Loucy (cell line): ENCODE measurements at regions not wholly inside any gene's neighbourhood (a gene's known extent, or its start where the extent isn't known, plus 50 kb on each side); places are given as distances from the start of the nearest gene placed in this dataset.

Experiments
- H2AFZ ChIP-seq: fragments of 200-600 bp; sonication (generic); 2 replicates; pipeline ENCODE4 v1.6.0; 2016; ENCODE audit warnings: antibody characterized with exemption, mild to moderate bottlenecking, low read length, moderate library complexity
- H3F3A ChIP-seq: fragments of 200-600 bp; 2 replicates; pipeline ENCODE4 v1.6.0; 2016; ENCODE audit warnings: antibody characterized with exemption, low read depth, mild to moderate bottlenecking
- H3K27me3 ChIP-seq: fragments of 200-600 bp; sonication (generic); 2 replicates; pipeline ENCODE4 v1.6.1; 2014; ENCODE audit warnings: low read length, mild to moderate bottlenecking; ENCODE audit not compliant: insufficient read depth, poor library complexity, severe bottlenecking
- H3K36me3 ChIP-seq: fragments of 200-600 bp; sonication (generic); 2 replicates; pipeline ENCODE4 v1.6.1; 2016; ENCODE audit warnings: low read length; ENCODE audit not compliant: insufficient read depth
- H3K4me1 ChIP-seq: fragments of 200-600 bp; sonication (generic); 2 replicates; pipeline ENCODE4 v1.5.1; 2014; ENCODE audit warnings: low read length, mild to moderate bottlenecking; ENCODE audit not compliant: insufficient read depth, poor library complexity, severe bottlenecking
- H3K4me2 ChIP-seq: fragments of 200-600 bp; sonication (generic); 2 replicates; pipeline ENCODE4 v1.6.0; 2014; ENCODE audit warnings: antibody characterized with exemption, low read length, low read depth, mild to moderate bottlenecking; ENCODE audit not compliant: poor library complexity, severe bottlenecking
- H3K4me3 ChIP-seq: fragments of 200-600 bp; sonication (generic); 2 replicates; pipeline ENCODE4 v1.5.1; 2014; ENCODE audit warnings: low read length, mild to moderate bottlenecking, mixed read lengths; ENCODE audit not compliant: poor library complexity, severe bottlenecking
- H3K79me2 ChIP-seq: fragments of 200-600 bp; sonication (generic); 2 replicates; pipeline ENCODE4 v1.6.1; 2014; ENCODE audit warnings: low read length; ENCODE audit not compliant: insufficient read depth
- H3K9ac ChIP-seq: fragments of 200-600 bp; sonication (generic); 2 replicates; pipeline ENCODE4 v1.6.0; 2014; ENCODE audit warnings: mild to moderate bottlenecking, low read depth, low read length, moderate library complexity; ENCODE audit not compliant: poor library complexity, severe bottlenecking
- H3K9me2 ChIP-seq: fragments of 200-600 bp; sonication (generic); replicated peaks from 2 replicates; pipeline ENCODE4 v1.6.1; 2016; ENCODE audit warnings: low read depth, low read length, mixed read lengths
- H3K9me3 ChIP-seq: fragments of 200-600 bp; sonication (generic); 2 replicates; pipeline ENCODE4 v1.6.1; 2014; ENCODE audit warnings: mild to moderate bottlenecking, antibody characterized with exemption, low read length, low read depth; ENCODE audit not compliant: insufficient read depth
- H4K20me1 ChIP-seq: fragments of 200-600 bp; sonication (generic); 2 replicates; pipeline ENCODE4 v1.6.0; 2014; ENCODE audit warnings: antibody characterized with exemption, low read length, mild to moderate bottlenecking; ENCODE audit not compliant: insufficient read depth, poor library complexity, severe bottlenecking
- EZH2phosphoT487 ChIP-seq: fragments of 200-600 bp; IDR thresholded peaks from 2 replicates; pipeline ENCODE4 v1.6.1; 2018; ENCODE audit warnings: antibody characterized with exemption, mild to moderate bottlenecking, moderate library complexity, borderline replicate concordance
- TF ChIP-seq, protein P1 (sequence below): fragments of 200-600 bp; sonication (generic); conservative IDR thresholded peaks from 2 replicates; pipeline ENCODE4 v1.5.1; 2014; ENCODE audit warnings: mild to moderate bottlenecking, antibody characterized with exemption, low read length

DNA sequence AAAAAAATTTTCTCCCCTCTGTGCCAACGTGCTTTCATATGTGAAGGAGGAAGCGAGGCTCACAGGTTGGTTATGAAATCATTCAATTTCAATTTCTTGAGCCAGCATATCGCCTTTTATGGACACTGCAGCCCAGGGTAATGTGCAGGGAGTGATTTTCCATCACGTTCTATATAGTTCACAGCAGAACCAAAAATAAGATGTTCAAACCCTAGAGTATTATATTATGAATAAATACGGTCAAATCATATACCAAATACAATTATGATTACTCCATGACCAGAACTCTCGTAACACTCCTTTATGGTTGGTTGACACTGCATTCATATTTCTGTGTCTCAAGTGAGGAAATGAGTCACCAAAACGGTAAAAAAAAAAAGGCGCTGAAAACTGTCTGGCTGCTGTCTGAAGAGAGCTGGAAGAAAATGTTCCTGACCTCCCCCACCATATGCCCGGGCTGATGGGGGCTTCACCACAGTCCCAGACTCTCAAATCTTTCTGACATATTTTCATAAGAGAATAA lies 75.8 kb upstream of the UBAC2 start:
- Histone ChIP-seq H3K4me2 (peak overlapping the region; percentile 72), H3K9me2 (no peaks in the 10 kb centered on the region), H3K9ac (peak overlapping the region; percentile 66)

GRCh38 chr13:99125326-99125915 lies 75.2 kb upstream of the UBAC2 start:
- H3K27me3 ChIP-seq, result no peaks in the 10 kb centered on the region
- peak overlapping the region; percentile 53 for H3K4me3 ChIP-seq
- no peaks in the 10 kb centered on the region for H3K9me2 ChIP-seq
- peaks cover 29% of the 10 kb centered on the region for H3K4me1 ChIP-seq
- TF ChIP-seq, protein P1, sequence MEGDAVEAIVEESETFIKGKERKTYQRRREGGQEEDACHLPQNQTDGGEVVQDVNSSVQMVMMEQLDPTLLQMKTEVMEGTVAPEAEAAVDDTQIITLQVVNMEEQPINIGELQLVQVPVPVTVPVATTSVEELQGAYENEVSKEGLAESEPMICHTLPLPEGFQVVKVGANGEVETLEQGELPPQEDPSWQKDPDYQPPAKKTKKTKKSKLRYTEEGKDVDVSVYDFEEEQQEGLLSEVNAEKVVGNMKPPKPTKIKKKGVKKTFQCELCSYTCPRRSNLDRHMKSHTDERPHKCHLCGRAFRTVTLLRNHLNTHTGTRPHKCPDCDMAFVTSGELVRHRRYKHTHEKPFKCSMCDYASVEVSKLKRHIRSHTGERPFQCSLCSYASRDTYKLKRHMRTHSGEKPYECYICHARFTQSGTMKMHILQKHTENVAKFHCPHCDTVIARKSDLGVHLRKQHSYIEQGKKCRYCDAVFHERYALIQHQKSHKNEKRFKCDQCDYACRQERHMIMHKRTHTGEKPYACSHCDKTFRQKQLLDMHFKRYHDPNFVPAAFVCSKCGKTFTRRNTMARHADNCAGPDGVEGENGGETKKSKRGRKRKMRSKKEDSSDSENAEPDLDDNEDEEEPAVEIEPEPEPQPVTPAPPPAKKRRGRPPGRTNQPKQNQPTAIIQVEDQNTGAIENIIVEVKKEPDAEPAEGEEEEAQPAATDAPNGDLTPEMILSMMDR, result no peak
- TF ChIP-seq EZH2phosphoT487, result no peak
- H4K20me1 ChIP-seq, result no peaks in the 10 kb centered on the region
- H3K9me3 ChIP-seq, result no peaks in the 10 kb centered on the region
- H3K79me2 ChIP-seq, result no peaks in the 10 kb centered on the region
- no peaks in the 10 kb centered on the region for H3F3A ChIP-seq
- H3K36me3 ChIP-seq, result no peaks in the 10 kb centered on the region
- peak overlapping the region; percentile 79 for H2AFZ ChIP-seq
- peak overlapping the region; percentile 72 for H3K4me2 ChIP-seq
- peak overlapping the region; percentile 66 for H3K9ac ChIP-seq

More for the DNA sequence above, 75.8 kb upstream of the UBAC2 start:
- Histone ChIP-seq H4K20me1 (no peaks in the 10 kb centered on the region), H3K4me1 (peaks cover 29% of the 10 kb centered on the region), H3F3A (no peaks in the 10 kb centered on the region), H3K79me2 (no peaks in the 10 kb centered on the region), H2AFZ (peak overlapping the region; percentile 79), H3K27me3 (no peaks in the 10 kb centered on the region), H3K4me3 (peak overlapping the region; percentile 53), H3K36me3 (no peaks in the 10 kb centered on the region), H3K9me3 (no peaks in the 10 kb centered on the region)
- TF ChIP-seq EZH2phosphoT487, result no peak
- TF ChIP-seq, protein P1, result no peak

DNA sequence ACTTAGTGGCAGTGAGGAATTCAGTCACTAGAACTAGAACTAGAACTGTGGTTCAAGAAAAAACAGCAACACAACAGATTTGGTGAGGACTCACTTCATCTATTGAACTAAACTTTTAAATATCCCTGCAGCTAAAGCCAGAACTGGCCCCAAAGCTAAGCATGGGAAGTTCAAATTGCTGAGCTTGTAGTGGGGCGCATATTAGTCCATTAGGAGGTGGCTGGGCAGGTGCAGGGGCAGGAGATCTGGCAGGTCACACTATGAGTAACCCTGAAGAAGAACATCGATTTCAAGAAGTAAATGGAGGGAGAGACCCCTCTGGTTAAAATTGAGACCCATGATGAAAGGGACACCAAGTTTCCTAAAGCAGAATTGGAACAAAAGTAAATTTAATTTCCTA lies 73.8 kb upstream of the UBAC2 start:
- Histone ChIP-seq H3K9me3 (no peaks in the 10 kb centered on the region), H3K79me2 (no peaks in the 10 kb centered on the region), H3K36me3 (no peaks in the 10 kb centered on the region), H4K20me1 (no peaks in the 10 kb centered on the region), H2AFZ (no peak overlapping the region), H3K9me2 (no peaks in the 10 kb centered on the region), H3K9ac (no peak overlapping the region), H3F3A (no peaks in the 10 kb centered on the region), H3K4me1 (peaks cover 28% of the 10 kb centered on the region), H3K27me3 (no peaks in the 10 kb centered on the region), H3K4me3 (no peak overlapping the region), H3K4me2 (no peak overlapping the region)
- TF ChIP-seq, protein P1, result no peak
- TF ChIP-seq EZH2phosphoT487, result no peak
